IPS-18a (cell line): ENCODE measurements at regions not wholly inside any gene's neighbourhood (a gene's known extent, or its start where the extent isn't known, plus 50 kb on each side); places are given as distances from the start of the nearest gene placed in this dataset.
"Not testable (repeated sequence)": the region's sequence is repeated elsewhere in the genome, so short reads cannot be mapped to it uniquely, and the experiment has no call there.

ENCODE experiments used
- H3K27ac ChIP-seq: one replicate; pipeline ENCODE4 v1.5.1; 2013; ENCODE audit warnings: low read length
- H3K27me3 ChIP-seq: one replicate; pipeline ENCODE4 v1.6.1; 2013; ENCODE audit warnings: mild to moderate bottlenecking, low read length; ENCODE audit not compliant: control insufficient read depth, insufficient read depth
- H3K36me3 ChIP-seq: one replicate; pipeline ENCODE4 v1.6.1; 2013; ENCODE audit warnings: low read depth, low read length; ENCODE audit not compliant: control insufficient read depth
- H3K4me1 ChIP-seq: one replicate; pipeline ENCODE4 v1.6.1; 2013; ENCODE audit warnings: low read depth, low read length; ENCODE audit not compliant: control insufficient read depth
- H3K4me3 ChIP-seq: one replicate; pipeline ENCODE4 v1.5.1; 2013; ENCODE audit warnings: low read length
- H3K9ac ChIP-seq: one replicate; pipeline ENCODE4 v1.6.1; 2013; ENCODE audit warnings: mild to moderate bottlenecking, low read length, moderate library complexity
- H3K9me3 ChIP-seq: one replicate; pipeline ENCODE4 v1.6.1; 2013; ENCODE audit warnings: low read depth, low read length; ENCODE audit not compliant: control insufficient read depth

DNA sequence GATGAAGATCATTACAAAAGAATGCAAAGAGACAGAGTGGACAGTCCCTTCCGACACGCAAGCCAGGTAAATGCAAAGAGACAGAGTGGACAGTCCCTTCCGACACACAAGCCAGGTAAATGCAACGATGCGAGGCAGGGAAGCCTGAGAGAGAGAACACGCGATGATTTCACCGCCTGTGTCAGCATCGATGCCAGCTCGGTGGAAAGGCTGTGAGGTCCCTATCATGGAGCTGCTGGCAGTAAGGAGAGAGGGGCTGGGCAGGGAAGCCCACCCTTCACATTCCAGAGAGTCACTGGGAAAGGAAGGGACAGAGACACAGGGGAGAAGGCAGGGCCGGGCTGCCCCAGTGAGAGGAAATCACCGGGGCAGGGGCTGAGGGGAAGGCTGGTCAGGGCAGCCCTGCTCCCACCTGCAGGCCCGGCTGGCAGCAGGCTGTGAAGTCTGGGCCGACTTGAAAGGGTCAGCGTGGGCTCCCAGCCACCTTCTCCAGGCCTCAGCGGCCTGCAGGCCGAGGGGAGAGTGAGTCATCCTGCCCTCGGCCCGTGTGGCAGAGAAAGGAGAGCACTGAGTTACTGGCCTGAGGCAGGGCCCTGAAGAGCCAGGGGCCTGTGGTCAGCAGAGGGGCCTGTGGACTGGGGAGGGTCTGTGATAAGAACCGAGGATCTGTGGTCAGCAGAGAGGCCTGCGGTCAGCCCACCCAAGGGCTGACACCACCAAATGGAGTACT, 80.4 kb downstream of the DACT2 start:
- Histone ChIP-seq H3K27ac (no peak overlapping the region), H3K4me1 (no peaks in the 10 kb centered on the region), H3K4me3 (no peak overlapping the region), H3K36me3 (no peaks in the 10 kb centered on the region), H3K9me3 (no peaks in the 10 kb centered on the region), H3K9ac (no peak overlapping the region), H3K27me3 (no peaks in the 10 kb centered on the region)

DNA sequence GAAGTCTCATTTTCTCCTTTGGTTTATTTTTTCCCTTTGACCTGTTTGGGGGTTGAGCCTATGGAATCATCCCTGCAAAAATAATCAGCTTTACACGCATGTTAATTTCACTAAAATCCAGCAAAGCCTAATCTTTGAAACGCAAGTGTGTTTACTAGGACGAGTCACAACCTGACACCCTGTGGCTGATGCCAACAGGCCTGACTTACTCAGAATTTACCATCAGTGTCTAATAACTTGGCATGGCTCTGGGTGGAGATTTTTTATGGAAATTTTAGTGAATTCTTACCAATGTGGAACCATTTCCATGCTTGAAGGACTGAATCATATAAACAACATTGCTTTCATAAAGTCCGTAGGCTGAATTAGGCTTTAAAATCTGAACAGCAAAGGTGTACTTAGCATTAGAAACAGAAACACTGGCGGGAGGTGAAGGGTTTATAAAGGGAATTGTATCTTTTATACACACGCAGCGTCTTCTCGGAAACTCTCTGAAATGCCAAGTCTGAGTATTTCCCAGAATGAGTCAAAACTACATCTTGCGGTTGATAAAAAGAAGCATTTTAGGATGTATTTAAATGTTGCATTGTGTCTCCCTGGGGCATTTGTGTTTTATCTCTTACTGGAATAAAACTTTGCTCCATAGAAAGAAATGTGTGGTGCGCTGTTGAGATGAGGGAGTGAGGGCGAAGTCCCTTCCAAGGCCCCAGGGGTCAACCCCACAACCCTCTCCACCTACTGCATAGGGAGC, 81.2 kb downstream of the DACT2 start:
- no peaks in the 10 kb centered on the region for H3K27me3 ChIP-seq
- no peaks in the 10 kb centered on the region for H3K9me3 ChIP-seq
- H3K4me3 ChIP-seq: no peak overlapping the region
- H3K4me1 ChIP-seq: no peaks in the 10 kb centered on the region
- H3K27ac ChIP-seq: no peak overlapping the region
- no peaks in the 10 kb centered on the region for H3K36me3 ChIP-seq
- no peak overlapping the region for H3K9ac ChIP-seq

DNA sequence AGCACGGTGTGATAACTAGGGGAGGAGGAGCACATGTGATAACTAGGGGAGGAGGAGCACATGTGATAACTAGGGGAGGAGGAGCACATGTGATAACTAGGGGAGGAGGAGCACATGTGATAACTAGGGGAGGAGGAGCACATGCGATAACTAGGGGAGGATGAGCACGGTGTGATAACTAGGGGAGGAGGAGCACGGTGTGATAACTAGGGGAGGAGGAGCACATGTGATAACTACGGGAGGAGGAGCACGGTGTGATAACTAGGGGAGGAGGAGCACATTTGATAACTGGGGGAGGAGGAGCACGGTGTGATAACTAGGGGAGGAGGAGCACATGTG, 85.7 kb downstream of the DACT2 start:
- H3K9ac ChIP-seq, H3K27ac ChIP-seq, H3K4me3 ChIP-seq, H3K9me3 ChIP-seq, H3K27me3 ChIP-seq, H3K4me1 ChIP-seq, H3K36me3 ChIP-seq: not testable (repeated sequence)

DNA sequence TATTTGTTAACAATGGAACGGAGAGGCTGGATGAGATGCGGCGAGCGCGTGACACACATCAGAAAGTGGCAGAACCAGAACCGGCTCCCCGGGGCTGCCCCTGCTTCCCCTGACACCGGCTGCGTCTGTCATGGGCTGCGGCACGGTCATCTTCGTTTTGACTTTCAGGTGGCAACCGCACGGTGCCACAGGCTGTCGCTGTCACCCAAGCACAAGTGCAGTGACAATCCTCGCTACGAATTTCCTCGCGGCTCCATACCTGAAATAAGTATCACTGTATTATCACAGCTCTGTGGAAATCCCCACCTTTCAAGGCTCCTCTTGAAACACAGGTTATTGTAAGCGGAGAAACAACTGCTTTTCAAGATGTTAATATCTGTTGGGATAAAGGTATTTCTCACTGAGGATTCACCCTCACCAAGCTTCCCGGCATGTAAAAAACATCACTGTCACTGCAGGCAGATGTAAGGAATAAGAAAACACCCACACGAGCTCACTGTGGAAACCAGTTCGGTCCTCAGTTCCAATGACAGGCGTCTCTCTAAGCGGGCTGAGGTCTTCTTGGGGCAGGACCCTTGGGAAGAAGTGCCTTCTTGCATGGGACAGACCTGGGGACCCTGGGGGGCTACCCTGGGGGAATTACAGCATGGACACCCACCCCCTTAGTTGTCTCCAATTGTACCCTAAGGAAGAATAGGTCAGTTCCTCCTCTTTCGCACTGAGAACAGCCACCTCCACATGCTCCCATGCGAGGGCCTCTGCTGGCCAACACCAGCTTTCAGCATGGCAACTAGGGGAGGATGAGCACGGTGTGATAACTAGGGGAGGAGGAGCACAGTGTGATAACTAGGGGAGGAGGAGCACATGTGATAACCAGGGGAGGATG, 86.3 kb downstream of the DACT2 start:
- peaks cover 7% of the 10 kb centered on the region for H3K4me1 ChIP-seq
- H3K9ac ChIP-seq: no peak overlapping the region
- no peak overlapping the region for H3K27ac ChIP-seq
- H3K9me3 ChIP-seq: no peaks in the 10 kb centered on the region
- no peak overlapping the region for H3K4me3 ChIP-seq
- no peaks in the 10 kb centered on the region for H3K36me3 ChIP-seq
- H3K27me3 ChIP-seq: no peaks in the 10 kb centered on the region

DNA sequence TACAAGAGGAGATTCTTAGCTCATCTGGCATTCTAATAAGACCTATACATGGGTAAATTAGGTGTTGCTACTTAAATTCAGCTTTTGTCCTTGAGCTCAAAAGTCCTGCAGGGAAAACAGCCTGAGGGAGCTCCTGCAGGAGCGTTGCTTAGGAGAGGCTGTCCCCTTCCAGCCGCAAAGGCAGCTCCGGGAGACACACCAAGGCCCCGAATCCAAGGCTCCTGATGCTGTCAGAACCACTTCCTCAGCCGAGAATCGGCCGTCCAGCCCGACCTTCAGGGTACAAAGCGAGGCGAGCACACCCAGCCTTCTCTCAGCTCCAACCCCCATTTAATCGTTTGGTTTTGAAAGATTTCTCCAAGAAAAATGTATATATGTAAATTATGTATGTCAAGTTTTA, 87.0 kb downstream of the DACT2 start:
- no peaks in the 10 kb centered on the region for H3K9me3 ChIP-seq
- no peaks in the 10 kb centered on the region for H3K36me3 ChIP-seq
- no peaks in the 10 kb centered on the region for H3K27me3 ChIP-seq
- H3K27ac ChIP-seq: no peak overlapping the region
- H3K4me3 ChIP-seq: no peak overlapping the region
- no peak overlapping the region for H3K9ac ChIP-seq
- H3K4me1 ChIP-seq: peaks cover 7% of the 10 kb centered on the region

DNA sequence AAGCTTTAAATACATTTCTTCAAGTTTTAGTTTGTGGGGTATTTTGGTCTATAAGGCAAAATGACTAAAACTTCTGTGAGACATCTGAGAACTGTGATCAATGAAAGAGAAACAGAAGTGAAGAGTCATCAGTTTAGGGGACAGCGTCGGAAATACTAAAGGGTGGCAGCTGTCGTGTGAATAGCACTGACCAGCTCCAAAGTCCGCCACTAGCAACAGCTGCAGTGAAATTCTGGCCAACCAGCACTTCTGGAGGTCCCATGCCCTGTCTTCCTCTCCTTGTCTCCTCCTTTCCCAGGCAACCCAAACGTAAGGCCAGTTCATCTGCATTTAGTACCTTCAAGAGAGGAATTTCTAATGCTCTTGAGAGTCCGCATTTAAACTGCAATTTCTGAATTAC, 87.5 kb downstream of the DACT2 start:
- no peaks in the 10 kb centered on the region for H3K36me3 ChIP-seq
- H3K9me3 ChIP-seq: no peaks in the 10 kb centered on the region
- peaks cover 7% of the 10 kb centered on the region for H3K4me1 ChIP-seq
- no peak overlapping the region for H3K9ac ChIP-seq
- H3K27ac ChIP-seq: no peak overlapping the region
- no peak overlapping the region for H3K4me3 ChIP-seq
- H3K27me3 ChIP-seq: no peaks in the 10 kb centered on the region

DNA sequence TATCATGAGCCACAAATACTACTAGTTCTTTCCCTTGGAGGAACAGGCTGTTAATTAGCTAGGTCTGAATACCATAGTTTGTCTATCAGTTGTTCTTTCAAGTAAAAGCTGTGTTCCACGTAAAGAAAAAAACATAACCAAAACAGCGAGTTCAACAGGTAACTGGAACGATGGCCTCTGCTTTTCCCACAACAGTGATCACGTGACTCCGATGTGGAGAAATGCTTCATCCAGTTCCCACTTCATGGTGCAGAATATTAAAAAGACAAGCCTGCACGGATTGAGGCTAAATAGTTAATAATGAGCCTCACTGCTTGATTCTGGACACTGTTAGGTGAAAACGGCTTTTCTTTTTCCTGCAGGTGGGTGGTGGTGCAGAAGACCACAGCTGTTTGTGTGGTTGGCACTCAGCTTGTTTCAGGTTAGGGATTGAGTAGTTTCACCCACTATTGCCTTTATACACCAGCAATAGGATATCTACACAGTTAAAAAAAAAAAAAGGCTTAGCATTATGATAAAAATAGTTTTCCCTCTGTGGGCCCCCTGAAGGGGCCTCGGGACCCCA, 88.1 kb downstream of the DACT2 start:
- no peak overlapping the region for H3K27ac ChIP-seq

DNA sequence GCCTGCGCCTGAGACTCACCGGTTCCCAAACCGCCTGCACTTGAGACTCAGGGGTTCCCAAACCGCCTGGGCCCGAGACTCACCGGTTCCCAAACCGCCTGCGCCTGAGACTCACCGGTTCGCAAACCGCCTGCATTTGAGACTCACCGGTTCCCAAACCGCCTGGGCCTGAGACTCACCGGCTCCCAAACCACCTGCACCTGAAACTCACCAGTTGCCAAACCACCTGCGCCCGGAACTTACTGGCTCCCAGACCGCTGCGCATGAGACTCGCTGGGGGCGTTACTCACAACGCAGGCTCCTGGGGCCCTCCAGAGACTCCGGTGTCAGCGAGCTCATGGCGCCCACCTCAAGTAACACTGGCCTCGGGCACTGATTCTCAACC, 90.2 kb downstream of the DACT2 start:
- Histone ChIP-seq H3K9ac (no peak overlapping the region), H3K9me3 (no peaks in the 10 kb centered on the region), H3K36me3 (no peaks in the 10 kb centered on the region), H3K27ac (no peak overlapping the region), H3K4me3 (no peak overlapping the region), H3K27me3 (no peaks in the 10 kb centered on the region), H3K4me1 (peaks cover 18% of the 10 kb centered on the region)

More for the DNA sequence above, 88.1 kb downstream of the DACT2 start:
- no peaks in the 10 kb centered on the region for H3K9me3 ChIP-seq
- H3K27me3 ChIP-seq: no peaks in the 10 kb centered on the region
- H3K4me3 ChIP-seq: no peak overlapping the region
- no peaks in the 10 kb centered on the region for H3K36me3 ChIP-seq
- peaks cover 13% of the 10 kb centered on the region for H3K4me1 ChIP-seq
- H3K9ac ChIP-seq: no peak overlapping the region

DNA sequence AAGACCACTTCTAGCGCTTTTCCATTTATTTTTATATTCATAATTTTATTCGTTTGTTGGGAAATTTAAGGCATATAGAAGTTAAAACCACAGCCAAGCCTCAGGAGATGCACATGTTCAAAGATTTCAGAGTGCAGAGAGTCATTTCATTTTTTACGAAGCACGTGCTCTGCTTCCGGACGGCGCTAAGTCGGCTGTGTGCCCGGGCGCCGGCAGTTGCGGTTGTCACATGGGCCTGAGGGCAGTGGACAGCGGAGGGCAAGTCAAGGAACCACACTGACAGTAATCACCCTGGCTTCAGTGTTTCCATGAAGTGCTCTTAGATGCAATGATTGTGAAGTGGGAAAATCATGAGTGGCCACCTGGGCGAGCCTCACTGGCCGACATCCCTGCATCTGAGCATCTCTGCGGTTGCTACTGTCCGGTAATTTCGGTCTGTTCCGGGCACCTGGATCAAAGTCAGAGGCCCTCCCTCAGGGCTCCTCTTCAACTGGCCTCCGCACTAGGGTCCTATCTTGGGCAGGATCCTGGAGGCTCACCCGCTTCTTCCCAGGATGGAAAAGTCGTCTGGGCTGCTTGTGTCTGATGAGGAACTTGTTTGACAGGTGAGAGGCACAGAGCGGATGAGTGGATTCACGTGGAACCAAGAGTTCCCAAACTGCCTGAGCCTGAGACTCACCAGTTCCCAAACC, 90.8 kb downstream of the DACT2 start:
- Histone ChIP-seq H3K9ac (no peak overlapping the region), H3K9me3 (no peaks in the 10 kb centered on the region), H3K27me3 (no peaks in the 10 kb centered on the region), H3K4me3 (no peak overlapping the region), H3K4me1 (peaks cover 18% of the 10 kb centered on the region), H3K36me3 (no peaks in the 10 kb centered on the region), H3K27ac (no peak overlapping the region)

DNA sequence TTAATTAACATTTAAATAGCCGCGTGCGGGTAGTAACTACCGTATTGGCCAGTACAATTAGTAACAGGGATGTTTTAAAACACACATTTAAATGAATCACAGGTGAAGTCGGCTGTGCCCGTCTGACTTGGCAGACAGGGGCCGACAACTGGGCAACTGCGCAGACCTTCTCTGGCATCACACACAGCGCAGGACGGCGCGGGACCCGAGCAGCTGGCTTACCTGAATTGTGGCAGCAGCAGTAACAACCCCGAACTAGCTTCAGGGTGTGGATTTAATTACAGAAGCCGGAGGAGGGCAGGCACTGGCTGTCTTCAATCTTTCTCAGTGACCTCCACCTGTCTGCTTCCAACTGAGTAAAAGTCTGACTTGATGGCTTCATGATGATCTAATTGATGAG, 91.7 kb downstream of the DACT2 start:
- H3K9ac ChIP-seq: no peak overlapping the region
- no peaks in the 10 kb centered on the region for H3K36me3 ChIP-seq
- H3K4me3 ChIP-seq: no peak overlapping the region
- no peaks in the 10 kb centered on the region for H3K27me3 ChIP-seq
- H3K4me1 ChIP-seq: peaks cover 18% of the 10 kb centered on the region
- H3K27ac ChIP-seq: no peak overlapping the region
- H3K9me3 ChIP-seq: no peaks in the 10 kb centered on the region

DNA sequence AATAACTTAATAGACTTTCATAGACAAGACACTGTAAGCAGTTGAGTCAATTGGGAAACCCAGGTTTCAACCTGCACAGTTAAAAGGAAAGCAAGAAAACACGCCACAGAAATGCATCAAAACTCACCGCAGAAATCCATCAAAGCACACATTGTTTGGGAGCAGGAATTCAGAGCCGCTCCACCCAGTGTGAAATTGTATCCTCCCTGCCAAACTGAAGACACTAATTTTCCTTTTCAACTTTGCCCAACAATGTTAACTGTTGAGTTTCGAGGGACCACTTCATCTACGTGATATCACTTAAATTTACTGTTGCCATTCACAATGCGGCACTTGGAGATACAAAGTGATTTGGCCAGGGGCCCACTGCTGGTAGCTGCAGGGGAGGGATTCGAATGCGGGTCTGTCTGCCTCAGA, 92.7 kb downstream of the DACT2 start:
- Histone ChIP-seq H3K27me3 (no peaks in the 10 kb centered on the region), H3K4me1 (peaks cover 12% of the 10 kb centered on the region), H3K9ac (no peak overlapping the region), H3K9me3 (no peaks in the 10 kb centered on the region), H3K27ac (no peak overlapping the region), H3K36me3 (no peaks in the 10 kb centered on the region), H3K4me3 (no peak overlapping the region)
